ENCODE measurements at regions not wholly inside any gene's neighbourhood (a gene's known extent, or its start where the extent isn't known, plus 50 kb on each side); places are given as distances from the start of the nearest gene placed in this dataset.

GRCh38 chrX:138928737-138929459 lies 217.4 kb upstream of the FGF13 start:
- TF ChIP-seq ZNF384 (IDR thresholded peaks at IDR 0.05) (no peak), SP1 (IDR thresholded peaks at IDR 0.05) (no peak), SUZ12 (IDR thresholded peaks at IDR 0.05) (no peak), LEF1 (IDR thresholded peaks at IDR 0.05; ENCODE audit: borderline replicate concordance) (no peak), ELF4 (IDR thresholded peaks at IDR 0.05) (no peak), L3MBTL2 (conservative IDR thresholded peaks at IDR 0.05) (no peak), NFRKB (IDR thresholded peaks at IDR 0.05) (no peak), FOXA1 (IDR thresholded peaks at IDR 0.05) (no peak), FOXK2 (IDR thresholded peaks at IDR 0.05) (no peak), CTBP1 (IDR thresholded peaks at IDR 0.05; ENCODE audit: borderline replicate concordance) (no peak), BHLHE40 (IDR thresholded peaks at IDR 0.05; ENCODE audit: borderline replicate concordance) (no peak), HDGF (IDR thresholded peaks at IDR 0.05; ENCODE audit: borderline replicate concordance) (no peak), TARDBP (IDR thresholded peaks at IDR 0.05) (no peak), ARNT (IDR thresholded peaks at IDR 0.05) (no peak), FOXM1 (IDR thresholded peaks at IDR 0.05; ENCODE audit: borderline replicate concordance) (no peak), PKNOX1 (IDR thresholded peaks at IDR 0.05) (no peak)
- ChIA-PET POLR2A (no interaction called here), CTCF (no interaction called here)
- DNase-seq (ENCODE audit: extremely low spot score) = no peak

GRCh38 chrX:138925330-138925729 lies 213.8 kb upstream of the FGF13 start:
- TF ChIP-seq SP1 (IDR thresholded peaks at IDR 0.05) = no peak
- no peak for TF ChIP-seq FOXM1 (IDR thresholded peaks at IDR 0.05; ENCODE audit: borderline replicate concordance)
- TF ChIP-seq ARNT (IDR thresholded peaks at IDR 0.05) = no peak
- no peak for TF ChIP-seq CTBP1 (IDR thresholded peaks at IDR 0.05; ENCODE audit: borderline replicate concordance)
- TF ChIP-seq TARDBP (IDR thresholded peaks at IDR 0.05) = no peak
- TF ChIP-seq NFRKB (IDR thresholded peaks at IDR 0.05) = no peak
- TF ChIP-seq LEF1 (IDR thresholded peaks at IDR 0.05; ENCODE audit: borderline replicate concordance) = no peak
- no peak for TF ChIP-seq BHLHE40 (IDR thresholded peaks at IDR 0.05; ENCODE audit: borderline replicate concordance)
- no peak for TF ChIP-seq ZNF384 (IDR thresholded peaks at IDR 0.05)
- no peak for TF ChIP-seq ELF4 (IDR thresholded peaks at IDR 0.05)
- TF ChIP-seq SUZ12 (IDR thresholded peaks at IDR 0.05) = no peak
- TF ChIP-seq L3MBTL2 (conservative IDR thresholded peaks at IDR 0.05) = no peak
- TF ChIP-seq FOXK2 (IDR thresholded peaks at IDR 0.05) = no peak
- no peak for TF ChIP-seq HDGF (IDR thresholded peaks at IDR 0.05; ENCODE audit: borderline replicate concordance)
- TF ChIP-seq FOXA1 (IDR thresholded peaks at IDR 0.05) = no peak
- no peak for TF ChIP-seq PKNOX1 (IDR thresholded peaks at IDR 0.05)
- CTCF ChIA-PET = no interaction called here
- no peak for DNase-seq (ENCODE audit: extremely low spot score)
- POLR2A ChIA-PET = no interaction called here

GRCh38 chrX:138923805-138924204 lies 212.3 kb upstream of the FGF13 start:
- CTCF ChIA-PET = no interaction called here

GRCh38 chrX:138921031-138921430 lies 209.5 kb upstream of the FGF13 start:
- no peak for DNase-seq (ENCODE audit: extremely low spot score)
- TF ChIP-seq CTBP1 (IDR thresholded peaks at IDR 0.05; ENCODE audit: borderline replicate concordance) (no peak), ELF4 (IDR thresholded peaks at IDR 0.05) (no peak), FOXM1 (IDR thresholded peaks at IDR 0.05; ENCODE audit: borderline replicate concordance) (no peak), FOXA1 (IDR thresholded peaks at IDR 0.05) (no peak), PKNOX1 (IDR thresholded peaks at IDR 0.05) (no peak), LEF1 (IDR thresholded peaks at IDR 0.05; ENCODE audit: borderline replicate concordance) (no peak), SUZ12 (IDR thresholded peaks at IDR 0.05) (no peak), SP1 (IDR thresholded peaks at IDR 0.05) (no peak), HDGF (IDR thresholded peaks at IDR 0.05; ENCODE audit: borderline replicate concordance) (no peak), ZNF384 (IDR thresholded peaks at IDR 0.05) (no peak), ARNT (IDR thresholded peaks at IDR 0.05) (no peak), BHLHE40 (IDR thresholded peaks at IDR 0.05; ENCODE audit: borderline replicate concordance) (no peak)
- ChIA-PET POLR2A (no interaction called here), CTCF (no interaction called here)

More at GRCh38 chrX:138923805-138924204, 212.3 kb upstream of the FGF13 start:
- POLR2A ChIA-PET = no interaction called here
- TF ChIP-seq FOXK2 (IDR thresholded peaks at IDR 0.05) = no peak
- TF ChIP-seq ARNT (IDR thresholded peaks at IDR 0.05) = no peak
- no peak for TF ChIP-seq TARDBP (IDR thresholded peaks at IDR 0.05)
- no peak for TF ChIP-seq SUZ12 (IDR thresholded peaks at IDR 0.05)
- TF ChIP-seq BHLHE40 (IDR thresholded peaks at IDR 0.05; ENCODE audit: borderline replicate concordance) = no peak
- no peak for TF ChIP-seq ELF4 (IDR thresholded peaks at IDR 0.05)
- no peak for TF ChIP-seq NFRKB (IDR thresholded peaks at IDR 0.05)
- no peak for TF ChIP-seq PKNOX1 (IDR thresholded peaks at IDR 0.05)
- TF ChIP-seq L3MBTL2 (conservative IDR thresholded peaks at IDR 0.05) = no peak
- no peak for TF ChIP-seq FOXM1 (IDR thresholded peaks at IDR 0.05; ENCODE audit: borderline replicate concordance)
- DNase-seq (ENCODE audit: extremely low spot score) = no peak

GRCh38 chrX:138917781-138918180 lies 206.3 kb upstream of the FGF13 start:
- no peak for DNase-seq (ENCODE audit: extremely low spot score)
- CTCF ChIA-PET = no interaction called here
- TF ChIP-seq TARDBP (IDR thresholded peaks at IDR 0.05) (no peak), LEF1 (IDR thresholded peaks at IDR 0.05; ENCODE audit: borderline replicate concordance) (no peak), CTBP1 (IDR thresholded peaks at IDR 0.05; ENCODE audit: borderline replicate concordance) (no peak), ARNT (IDR thresholded peaks at IDR 0.05) (no peak), FOXM1 (IDR thresholded peaks at IDR 0.05; ENCODE audit: borderline replicate concordance) (no peak)
- POLR2A ChIA-PET = no interaction called here
